ENCODE measurements at regions not wholly inside any gene's neighbourhood (a gene's known extent, or its start where the extent isn't known, plus 50 kb on each side); places are given as distances from the start of the nearest gene placed in this dataset.

DNA sequence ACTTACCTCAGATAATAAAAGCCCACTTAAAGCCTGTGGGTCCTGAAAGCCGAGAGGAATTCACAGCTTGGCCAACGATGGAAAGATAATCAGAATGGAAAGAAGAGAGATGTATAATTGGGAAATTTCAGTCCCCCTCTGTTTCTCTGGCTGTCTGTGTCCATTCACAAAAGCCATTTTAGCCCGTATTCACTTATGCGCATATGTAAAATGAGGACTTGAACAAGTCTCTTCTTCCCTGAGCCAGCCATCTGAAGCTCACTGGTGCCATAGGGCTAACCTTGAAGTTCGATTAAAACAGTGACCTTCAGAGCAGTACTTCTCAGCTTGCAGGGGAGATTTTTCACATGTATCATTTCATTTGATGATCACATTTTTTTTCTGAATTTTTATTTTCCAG, 527.2 kb downstream of the GRIN2A start:
- H3K4me3 Mint-ChIP-seq, result no peak overlapping the region
- no peaks in the 10 kb centered on the region; the same call in 1 of the 3 replicates for H3K9me3 Mint-ChIP-seq
- no peak overlapping the region for H3K27ac Mint-ChIP-seq
- Histone ChIP-seq H2AFZ (peak overlapping the region; percentile 79), H3K4me3 (no peak overlapping the region), H3K4me1 (ENCODE audit: insufficient read depth) (peaks cover 13% of the 10 kb centered on the region; the same call in 1 of the 2 replicates), H3K4me2 (no peak overlapping the region; the same call in 1 of the 2 replicates), H3K9me2 (ENCODE audit: insufficient read depth) (peaks cover 29% of the 10 kb centered on the region), H3K27me3 (ENCODE audit: insufficient read depth) (no peaks in the 10 kb centered on the region), H3K36me3 (ENCODE audit: insufficient read depth) (no peaks in the 10 kb centered on the region; the same call in 1 of the 2 replicates), H3K27ac (ENCODE audit: low read depth) (no peak overlapping the region), H3K79me2 (replicated peaks; ENCODE audit: insufficient read depth) (no peaks in the 10 kb centered on the region), H4K20me1 (replicated peaks; ENCODE audit: insufficient read depth) (no peaks in the 10 kb centered on the region), H3F3A (replicated peaks; ENCODE audit: low read depth) (no peaks in the 10 kb centered on the region)
- peaks cover 3% of the 10 kb centered on the region; the same call in 1 of the 3 replicates for H3K36me3 Mint-ChIP-seq (ENCODE audit: low read depth)
- DNase-seq (ENCODE audit: low spot score) (no peak), ATAC-seq (no peak)
- peaks cover 25% of the 10 kb centered on the region for H3K4me1 Mint-ChIP-seq
- peaks cover 3% of the 10 kb centered on the region for H3K27me3 Mint-ChIP-seq (ENCODE audit: insufficient read depth, low read depth, poor library complexity)
- no peak for TF ChIP-seq EZH2phosphoT487 (IDR thresholded peaks at IDR 0.05; ENCODE audit: unreplicated experiment)
- TF ChIP-seq, protein P1, sequence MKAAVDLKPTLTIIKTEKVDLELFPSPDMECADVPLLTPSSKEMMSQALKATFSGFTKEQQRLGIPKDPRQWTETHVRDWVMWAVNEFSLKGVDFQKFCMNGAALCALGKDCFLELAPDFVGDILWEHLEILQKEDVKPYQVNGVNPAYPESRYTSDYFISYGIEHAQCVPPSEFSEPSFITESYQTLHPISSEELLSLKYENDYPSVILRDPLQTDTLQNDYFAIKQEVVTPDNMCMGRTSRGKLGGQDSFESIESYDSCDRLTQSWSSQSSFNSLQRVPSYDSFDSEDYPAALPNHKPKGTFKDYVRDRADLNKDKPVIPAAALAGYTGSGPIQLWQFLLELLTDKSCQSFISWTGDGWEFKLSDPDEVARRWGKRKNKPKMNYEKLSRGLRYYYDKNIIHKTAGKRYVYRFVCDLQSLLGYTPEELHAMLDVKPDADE (IDR thresholded peaks at IDR 0.05), result no peak
- TF ChIP-seq NANOG (IDR thresholded peaks at IDR 0.05; ENCODE audit: borderline replicate concordance), result no peak
- TF ChIP-seq ZNF331 (CRISPR knock-in tag; IDR thresholded peaks at IDR 0.05; ENCODE audit: low read depth), result no peak
- TF ChIP-seq, protein P2, sequence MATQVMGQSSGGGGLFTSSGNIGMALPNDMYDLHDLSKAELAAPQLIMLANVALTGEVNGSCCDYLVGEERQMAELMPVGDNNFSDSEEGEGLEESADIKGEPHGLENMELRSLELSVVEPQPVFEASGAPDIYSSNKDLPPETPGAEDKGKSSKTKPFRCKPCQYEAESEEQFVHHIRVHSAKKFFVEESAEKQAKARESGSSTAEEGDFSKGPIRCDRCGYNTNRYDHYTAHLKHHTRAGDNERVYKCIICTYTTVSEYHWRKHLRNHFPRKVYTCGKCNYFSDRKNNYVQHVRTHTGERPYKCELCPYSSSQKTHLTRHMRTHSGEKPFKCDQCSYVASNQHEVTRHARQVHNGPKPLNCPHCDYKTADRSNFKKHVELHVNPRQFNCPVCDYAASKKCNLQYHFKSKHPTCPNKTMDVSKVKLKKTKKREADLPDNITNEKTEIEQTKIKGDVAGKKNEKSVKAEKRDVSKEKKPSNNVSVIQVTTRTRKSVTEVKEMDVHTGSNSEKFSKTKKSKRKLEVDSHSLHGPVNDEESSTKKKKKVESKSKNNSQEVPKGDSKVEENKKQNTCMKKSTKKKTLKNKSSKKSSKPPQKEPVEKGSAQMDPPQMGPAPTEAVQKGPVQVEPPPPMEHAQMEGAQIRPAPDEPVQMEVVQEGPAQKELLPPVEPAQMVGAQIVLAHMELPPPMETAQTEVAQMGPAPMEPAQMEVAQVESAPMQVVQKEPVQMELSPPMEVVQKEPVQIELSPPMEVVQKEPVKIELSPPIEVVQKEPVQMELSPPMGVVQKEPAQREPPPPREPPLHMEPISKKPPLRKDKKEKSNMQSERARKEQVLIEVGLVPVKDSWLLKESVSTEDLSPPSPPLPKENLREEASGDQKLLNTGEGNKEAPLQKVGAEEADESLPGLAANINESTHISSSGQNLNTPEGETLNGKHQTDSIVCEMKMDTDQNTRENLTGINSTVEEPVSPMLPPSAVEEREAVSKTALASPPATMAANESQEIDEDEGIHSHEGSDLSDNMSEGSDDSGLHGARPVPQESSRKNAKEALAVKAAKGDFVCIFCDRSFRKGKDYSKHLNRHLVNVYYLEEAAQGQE (IDR thresholded peaks at IDR 0.05; ENCODE audit: unreplicated experiment), result no peak
- TF ChIP-seq, protein P3, sequence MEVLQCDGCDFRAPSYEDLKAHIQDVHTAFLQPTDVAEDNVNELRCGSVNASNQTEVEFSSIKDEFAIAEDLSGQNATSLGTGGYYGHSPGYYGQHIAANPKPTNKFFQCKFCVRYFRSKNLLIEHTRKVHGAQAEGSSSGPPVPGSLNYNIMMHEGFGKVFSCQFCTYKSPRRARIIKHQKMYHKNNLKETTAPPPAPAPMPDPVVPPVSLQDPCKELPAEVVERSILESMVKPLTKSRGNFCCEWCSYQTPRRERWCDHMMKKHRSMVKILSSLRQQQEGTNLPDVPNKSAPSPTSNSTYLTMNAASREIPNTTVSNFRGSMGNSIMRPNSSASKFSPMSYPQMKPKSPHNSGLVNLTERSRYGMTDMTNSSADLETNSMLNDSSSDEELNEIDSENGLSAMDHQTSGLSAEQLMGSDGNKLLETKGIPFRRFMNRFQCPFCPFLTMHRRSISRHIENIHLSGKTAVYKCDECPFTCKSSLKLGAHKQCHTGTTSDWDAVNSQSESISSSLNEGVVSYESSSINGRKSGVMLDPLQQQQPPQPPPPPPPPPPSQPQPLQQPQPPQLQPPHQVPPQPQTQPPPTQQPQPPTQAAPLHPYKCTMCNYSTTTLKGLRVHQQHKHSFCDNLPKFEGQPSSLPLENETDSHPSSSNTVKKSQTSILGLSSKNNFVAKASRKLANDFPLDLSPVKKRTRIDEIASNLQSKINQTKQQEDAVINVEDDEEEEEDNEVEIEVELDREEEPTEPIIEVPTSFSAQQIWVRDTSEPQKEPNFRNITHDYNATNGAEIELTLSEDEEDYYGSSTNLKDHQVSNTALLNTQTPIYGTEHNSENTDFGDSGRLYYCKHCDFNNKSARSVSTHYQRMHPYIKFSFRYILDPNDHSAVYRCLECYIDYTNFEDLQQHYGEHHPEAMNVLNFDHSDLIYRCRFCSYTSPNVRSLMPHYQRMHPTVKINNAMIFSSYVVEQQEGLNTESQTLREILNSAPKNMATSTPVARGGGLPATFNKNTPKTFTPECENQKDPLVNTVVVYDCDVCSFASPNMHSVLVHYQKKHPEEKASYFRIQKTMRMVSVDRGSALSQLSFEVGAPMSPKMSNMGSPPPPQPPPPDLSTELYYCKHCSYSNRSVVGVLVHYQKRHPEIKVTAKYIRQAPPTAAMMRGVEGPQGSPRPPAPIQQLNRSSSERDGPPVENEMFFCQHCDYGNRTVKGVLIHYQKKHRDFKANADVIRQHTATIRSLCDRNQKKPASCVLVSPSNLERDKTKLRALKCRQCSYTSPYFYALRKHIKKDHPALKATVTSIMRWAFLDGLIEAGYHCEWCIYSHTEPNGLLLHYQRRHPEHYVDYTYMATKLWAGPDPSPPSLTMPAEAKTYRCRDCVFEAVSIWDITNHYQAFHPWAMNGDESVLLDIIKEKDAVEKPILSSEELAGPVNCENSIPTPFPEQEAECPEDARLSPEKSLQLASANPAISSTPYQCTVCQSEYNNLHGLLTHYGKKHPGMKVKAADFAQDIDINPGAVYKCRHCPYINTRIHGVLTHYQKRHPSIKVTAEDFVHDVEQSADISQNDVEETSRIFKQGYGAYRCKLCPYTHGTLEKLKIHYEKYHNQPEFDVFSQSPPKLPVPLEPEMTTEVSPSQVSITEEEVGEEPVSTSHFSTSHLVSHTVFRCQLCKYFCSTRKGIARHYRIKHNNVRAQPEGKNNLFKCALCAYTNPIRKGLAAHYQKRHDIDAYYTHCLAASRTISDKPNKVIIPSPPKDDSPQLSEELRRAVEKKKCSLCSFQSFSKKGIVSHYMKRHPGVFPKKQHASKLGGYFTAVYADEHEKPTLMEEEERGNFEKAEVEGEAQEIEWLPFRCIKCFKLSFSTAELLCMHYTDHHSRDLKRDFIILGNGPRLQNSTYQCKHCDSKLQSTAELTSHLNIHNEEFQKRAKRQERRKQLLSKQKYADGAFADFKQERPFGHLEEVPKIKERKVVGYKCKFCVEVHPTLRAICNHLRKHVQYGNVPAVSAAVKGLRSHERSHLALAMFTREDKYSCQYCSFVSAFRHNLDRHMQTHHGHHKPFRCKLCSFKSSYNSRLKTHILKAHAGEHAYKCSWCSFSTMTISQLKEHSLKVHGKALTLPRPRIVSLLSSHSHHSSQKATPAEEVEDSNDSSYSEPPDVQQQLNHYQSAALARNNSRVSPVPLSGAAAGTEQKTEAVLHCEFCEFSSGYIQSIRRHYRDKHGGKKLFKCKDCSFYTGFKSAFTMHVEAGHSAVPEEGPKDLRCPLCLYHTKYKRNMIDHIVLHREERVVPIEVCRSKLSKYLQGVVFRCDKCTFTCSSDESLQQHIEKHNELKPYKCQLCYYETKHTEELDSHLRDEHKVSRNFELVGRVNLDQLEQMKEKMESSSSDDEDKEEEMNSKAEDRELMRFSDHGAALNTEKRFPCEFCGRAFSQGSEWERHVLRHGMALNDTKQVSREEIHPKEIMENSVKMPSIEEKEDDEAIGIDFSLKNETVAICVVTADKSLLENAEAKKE (CRISPR knock-in tag; IDR thresholded peaks at IDR 0.05), result no peak
- no peak for TF ChIP-seq CREB1 (CRISPR knock-in tag; IDR thresholded peaks at IDR 0.05; ENCODE audit: low read depth)
- TF ChIP-seq ZNF114 (CRISPR knock-in tag; IDR thresholded peaks at IDR 0.05), result no peak
- no peak for TF ChIP-seq STAT1 (IDR thresholded peaks at IDR 0.05; ENCODE audit: unreplicated experiment)
- TF ChIP-seq JUNB (IDR thresholded peaks at IDR 0.05; ENCODE audit: unreplicated experiment), result no peak
- no peak for TF ChIP-seq EZH2 (IDR thresholded peaks at IDR 0.05; ENCODE audit: low read depth, unreplicated experiment)
- TF ChIP-seq, protein P4, sequence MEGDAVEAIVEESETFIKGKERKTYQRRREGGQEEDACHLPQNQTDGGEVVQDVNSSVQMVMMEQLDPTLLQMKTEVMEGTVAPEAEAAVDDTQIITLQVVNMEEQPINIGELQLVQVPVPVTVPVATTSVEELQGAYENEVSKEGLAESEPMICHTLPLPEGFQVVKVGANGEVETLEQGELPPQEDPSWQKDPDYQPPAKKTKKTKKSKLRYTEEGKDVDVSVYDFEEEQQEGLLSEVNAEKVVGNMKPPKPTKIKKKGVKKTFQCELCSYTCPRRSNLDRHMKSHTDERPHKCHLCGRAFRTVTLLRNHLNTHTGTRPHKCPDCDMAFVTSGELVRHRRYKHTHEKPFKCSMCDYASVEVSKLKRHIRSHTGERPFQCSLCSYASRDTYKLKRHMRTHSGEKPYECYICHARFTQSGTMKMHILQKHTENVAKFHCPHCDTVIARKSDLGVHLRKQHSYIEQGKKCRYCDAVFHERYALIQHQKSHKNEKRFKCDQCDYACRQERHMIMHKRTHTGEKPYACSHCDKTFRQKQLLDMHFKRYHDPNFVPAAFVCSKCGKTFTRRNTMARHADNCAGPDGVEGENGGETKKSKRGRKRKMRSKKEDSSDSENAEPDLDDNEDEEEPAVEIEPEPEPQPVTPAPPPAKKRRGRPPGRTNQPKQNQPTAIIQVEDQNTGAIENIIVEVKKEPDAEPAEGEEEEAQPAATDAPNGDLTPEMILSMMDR (conservative IDR thresholded peaks at IDR 0.05; ENCODE audit: low read depth in 2 of 2), result no peak
- TF ChIP-seq POLR2AphosphoS5 (IDR thresholded peaks at IDR 0.05; ENCODE audit: low read depth), result no peak
